Right ventricle myocardium inferior (tissue), 1 donor: ENCODE measurements at regions not wholly inside any gene's neighbourhood (a gene's known extent, or its start where the extent isn't known, plus 50 kb on each side); places are given as distances from the start of the nearest gene placed in this dataset.
"Not testable (repeated sequence)": the region's sequence is repeated elsewhere in the genome, so short reads cannot be mapped to it uniquely, and the experiment has no call there.

ENCODE experiments used
- ATAC-seq: fragments of 200-7000 bp; cut with Tn5 transposase; one replicate; pipeline ENCODE4 v1.9.1; 2020; ENCODE audit warnings: mild to moderate bottlenecking, moderate library complexity
- DNase-seq: peaks from one replicate; pipeline ENCODE4 v3.0.0; 2021; ENCODE audit errors: missing footprints
- intact Hi-C: fragments of 100-400 bp; cut with DNase I; formaldehyde crosslinking; loops from one replicate; pipeline ENCODE4 v1.11.0; 2022
- donor health status: DM: no; HTN: yes; CAD: no; lungs with severe emphysema.

DNA sequence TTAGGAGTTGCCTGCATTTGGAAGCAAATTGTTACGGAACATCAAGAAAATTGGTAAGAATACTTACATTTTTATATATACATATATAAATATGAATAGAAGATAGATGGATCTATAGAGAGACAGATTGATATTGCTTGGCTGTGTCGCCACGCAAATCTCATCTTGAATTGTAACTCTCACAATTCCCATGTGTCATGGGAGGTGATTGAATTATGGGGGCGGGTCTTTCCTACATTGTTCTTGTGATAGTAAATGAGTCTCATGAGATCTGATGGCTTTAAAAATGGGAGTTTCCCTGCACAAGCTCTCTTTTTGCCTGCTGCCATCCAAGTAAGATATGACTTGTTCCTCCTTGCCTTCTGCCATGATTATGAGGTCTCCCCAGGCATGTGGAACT is 180.8 kb upstream of the HEY2 start:
- intact Hi-C loops = no loop called here

DNA sequence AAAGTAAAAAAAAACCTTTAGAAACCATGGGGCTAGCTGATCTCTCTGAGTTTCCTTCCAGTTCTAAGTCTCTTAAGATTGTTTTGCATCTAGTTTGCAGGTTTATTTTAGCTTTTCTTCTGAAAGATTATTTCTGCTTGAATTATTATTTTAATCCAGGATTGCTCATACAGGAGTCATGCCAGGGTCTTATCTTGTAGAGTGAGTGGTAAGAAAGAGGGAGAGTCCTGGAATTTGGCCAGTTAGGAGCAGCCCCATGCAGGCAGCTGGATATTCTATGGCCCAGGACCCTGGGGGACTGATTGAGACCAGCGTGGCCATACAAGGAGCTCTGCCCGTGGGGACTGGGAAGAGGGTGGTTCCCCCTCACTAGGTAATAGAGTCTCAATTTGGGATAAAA is 178.9 kb upstream of the HEY2 start:
- ATAC-seq (no peak), DNase-seq (no peak)
- intact Hi-C loops = no loop called here

More for the DNA sequence above, 180.8 kb upstream of the HEY2 start:
- ATAC-seq (no peak), DNase-seq (no peak)

DNA sequence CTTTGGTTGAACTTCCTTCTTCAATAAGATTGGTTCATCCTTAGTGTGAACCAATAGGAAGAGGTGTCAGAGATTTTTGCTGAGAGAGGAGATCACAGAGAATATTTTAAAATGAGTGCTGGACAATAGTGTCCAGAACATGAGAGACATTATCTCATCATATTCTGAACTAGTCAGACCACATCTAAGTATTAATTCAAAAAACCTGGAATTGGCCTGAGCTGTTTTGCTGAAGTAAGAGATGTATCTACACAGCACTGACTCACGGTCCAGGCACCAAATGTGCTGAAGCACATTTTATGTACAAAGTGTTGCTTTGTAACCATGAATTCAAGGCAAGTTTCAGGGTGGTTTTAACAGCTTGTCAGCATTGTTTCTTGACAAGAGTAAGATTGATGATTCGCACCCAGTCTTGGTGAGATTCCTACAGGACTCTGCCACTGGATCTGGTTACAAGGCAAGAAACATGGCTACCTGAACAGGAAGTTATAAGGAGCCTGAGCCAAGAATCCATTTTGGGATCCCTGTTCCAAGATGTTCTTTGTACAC is 178.2 kb upstream of the HEY2 start:
- no peak for DNase-seq
- ATAC-seq = no peak
- intact Hi-C loops = no loop called here

DNA sequence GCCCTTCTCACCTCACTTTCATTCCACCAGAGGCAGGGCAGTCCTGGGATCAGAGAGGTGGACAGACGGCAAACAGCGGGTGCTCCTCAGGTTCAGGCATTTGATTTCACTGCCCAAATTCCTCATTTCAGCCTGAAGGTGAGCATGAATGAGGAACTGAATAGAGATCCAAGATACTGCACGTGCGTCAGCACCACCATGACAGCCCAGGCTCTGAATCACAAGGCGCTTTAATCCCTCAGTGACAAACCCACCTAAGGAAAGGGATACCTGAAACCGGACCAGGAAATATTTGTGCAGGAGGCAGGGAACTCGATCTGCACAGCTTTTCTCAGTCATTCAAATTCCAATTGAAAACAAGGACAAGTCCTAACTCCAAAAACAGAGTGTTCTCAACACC is 174.8 kb upstream of the HEY2 start:
- intact Hi-C loops = loop anchor here (5.0 kb wide), 1 partner anchor 32 kb away; no protein-coding TSS in a partner anchor

DNA sequence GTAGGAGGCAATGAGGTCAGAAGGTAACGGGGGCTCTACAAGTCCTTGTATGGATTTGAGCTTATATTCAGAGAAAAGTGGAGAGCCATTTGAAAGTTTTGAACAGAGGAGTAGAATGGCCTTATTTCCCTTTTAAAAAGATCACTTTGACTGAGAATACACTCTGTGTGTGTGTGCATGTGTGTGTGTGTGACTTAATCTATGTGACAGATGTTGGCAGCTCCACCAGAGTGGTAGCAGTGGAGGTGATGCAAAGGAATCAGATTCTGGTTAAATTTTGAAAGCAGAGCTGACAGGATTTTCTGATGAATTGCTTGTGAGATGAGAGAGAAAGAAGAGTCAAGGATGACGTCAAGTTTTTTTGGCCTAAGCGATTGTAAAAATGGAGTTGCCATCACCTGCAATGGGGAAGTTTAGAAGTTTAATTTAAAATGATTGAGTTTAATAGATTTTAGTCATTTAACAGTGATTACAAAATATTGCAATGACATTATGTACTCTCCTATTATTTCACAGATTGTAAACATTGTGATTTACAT is 172.2 kb upstream of the HEY2 start:
- ATAC-seq = no peak
- intact Hi-C loops = loop anchor here (5.0 kb wide), 1 partner anchor 35 kb away; no protein-coding TSS in a partner anchor
- DNase-seq = no peak

More for the DNA sequence above, 174.8 kb upstream of the HEY2 start:
- DNase-seq (no peak), ATAC-seq (no peak)

DNA sequence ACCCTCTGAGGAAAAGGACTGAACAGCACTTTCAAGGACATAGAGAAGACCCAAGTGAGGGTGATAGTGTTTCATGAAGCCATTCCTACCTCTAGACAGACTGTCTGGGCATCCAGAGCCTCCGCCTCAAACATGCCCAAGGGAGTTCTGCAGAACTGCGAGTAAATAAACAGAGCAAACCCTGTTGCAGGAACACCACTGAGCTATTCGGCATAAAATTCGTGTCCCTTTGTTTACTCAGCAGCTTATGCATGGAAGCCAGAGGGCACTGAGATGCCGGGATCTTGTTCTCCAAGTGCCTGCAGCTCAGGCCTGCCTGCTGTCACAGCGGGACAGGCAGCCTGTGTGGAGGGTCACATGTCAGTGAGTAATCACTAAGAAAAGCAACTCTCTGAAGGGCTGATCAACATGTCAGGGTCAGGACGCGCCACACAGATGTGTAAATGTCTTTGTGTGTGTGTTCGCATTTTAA is 164.9 kb upstream of the HEY2 start:
- peak; percentile 64 for DNase-seq
- peak; percentile 84 for ATAC-seq
- intact Hi-C loops = loop anchor here (2.0 kb wide), 1 partner anchor 164 kb away; the partner anchor contains the start of gene HEY2

DNA sequence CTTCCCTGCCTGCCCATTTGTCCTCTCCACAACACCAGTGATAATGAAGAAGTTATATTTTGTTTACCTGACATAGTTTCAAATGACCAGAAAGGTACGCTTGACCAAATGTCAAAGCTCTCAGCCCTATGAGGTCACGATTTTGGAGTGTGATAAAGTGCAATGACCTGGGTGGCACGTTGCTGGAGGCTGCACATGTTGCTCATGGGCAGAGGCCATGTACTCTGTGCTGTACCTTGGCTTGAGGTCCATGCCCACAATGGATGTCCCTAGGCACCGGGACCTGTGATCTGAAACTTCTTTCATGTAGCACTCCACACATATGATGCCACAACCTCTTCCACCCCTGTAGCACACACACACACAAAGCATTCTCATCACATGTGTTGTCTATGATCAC is 164.0 kb upstream of the HEY2 start:
- no peak for ATAC-seq
- DNase-seq = no peak
- intact Hi-C loops = loop anchor here (2.0 to 5.0 kb wide), 2 partner anchors 48 to 163 kb away; partner anchors contain the start of gene HEY2

DNA sequence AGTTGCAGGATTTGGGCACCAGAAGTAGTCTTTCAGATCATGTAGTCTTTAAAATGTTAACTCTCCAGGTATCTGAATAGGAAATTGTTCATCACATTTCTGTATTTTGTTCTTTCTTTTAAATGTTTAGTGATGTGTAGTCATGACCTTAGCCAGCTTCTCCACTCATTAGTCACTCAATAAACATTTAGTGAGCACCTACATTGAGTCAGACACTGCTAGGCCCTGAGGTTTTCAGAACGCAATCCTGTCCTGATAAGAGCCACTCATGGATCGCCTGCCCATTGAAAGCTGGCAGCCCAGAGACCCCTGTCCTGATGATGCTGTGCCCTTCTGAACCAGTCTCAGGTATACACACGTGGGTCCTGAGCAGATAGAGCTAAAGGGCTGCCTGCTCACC is 163.4 kb upstream of the HEY2 start:
- DNase-seq (no peak), ATAC-seq (no peak)
- intact Hi-C loops = loop anchor here (5.0 kb wide), 1 partner anchor 49 kb away; no protein-coding TSS in a partner anchor

DNA sequence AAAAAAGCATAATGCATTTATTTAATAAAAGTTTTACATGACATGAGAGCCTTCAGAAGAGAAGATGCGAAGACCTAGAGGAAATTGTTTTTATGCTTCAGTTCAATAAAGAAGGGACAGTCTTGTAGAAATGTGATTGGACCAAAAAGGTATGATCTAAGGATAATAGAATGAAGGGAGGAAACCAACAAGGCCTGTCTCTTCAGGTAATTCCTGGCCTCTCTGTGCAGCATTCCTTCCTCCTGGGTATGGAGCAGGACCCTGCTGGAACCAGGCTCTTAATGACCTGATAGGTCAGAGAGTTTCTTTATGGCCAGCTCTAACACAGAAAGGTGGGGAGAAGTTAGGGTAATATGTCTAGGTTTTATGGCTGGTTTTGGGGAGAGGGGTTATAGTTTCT is 162.8 kb upstream of the HEY2 start:
- no peak for ATAC-seq

DNA sequence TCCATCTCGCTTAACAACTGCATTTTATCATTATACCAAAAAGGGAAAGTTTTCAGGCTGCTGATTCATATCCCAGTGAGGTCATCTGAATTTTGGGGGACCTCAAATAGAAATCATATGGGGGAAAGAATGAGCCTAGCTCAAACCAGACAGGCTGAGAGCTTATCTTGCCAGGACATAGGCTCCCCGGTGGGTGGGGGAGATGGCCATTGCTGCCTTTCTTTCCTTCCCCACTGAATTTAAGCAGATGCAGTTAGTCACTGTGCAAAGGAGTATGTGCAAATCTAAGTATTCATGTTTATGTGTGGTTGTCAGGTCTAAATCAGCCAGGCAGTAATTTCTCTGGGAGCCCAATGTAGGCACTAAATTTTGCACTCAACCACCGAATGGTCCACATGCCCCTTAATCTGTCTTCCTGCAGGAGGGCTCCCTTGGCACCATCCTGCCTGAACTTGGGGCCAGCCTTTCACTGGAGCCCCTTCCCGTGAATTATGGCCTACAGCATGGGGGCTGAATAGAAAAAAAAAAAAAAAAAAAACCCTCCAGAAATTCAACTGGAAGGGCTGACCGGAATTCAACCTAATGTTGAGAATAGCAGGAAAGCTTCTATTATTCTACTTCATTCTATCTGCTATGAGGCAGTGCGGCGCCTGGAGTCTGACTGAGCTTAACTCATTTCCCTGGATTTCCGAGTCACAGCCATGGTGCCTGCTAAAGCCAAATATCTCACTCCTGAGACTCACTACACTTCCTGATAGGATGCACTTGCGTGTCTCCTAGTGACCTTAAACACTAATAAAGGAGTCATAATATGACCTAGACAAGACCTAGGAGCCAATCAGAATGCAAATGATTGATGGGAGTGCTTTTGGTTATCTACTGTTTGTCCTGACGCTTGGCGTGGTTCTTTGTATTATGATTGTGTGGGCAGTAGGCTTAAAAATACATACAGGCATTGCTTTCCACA is 161.5 kb upstream of the HEY2 start:
- intact Hi-C loops = loop anchor here (5.0 kb wide), 1 partner anchor 51 kb away; no protein-coding TSS in a partner anchor
- no peak for DNase-seq
- peak; percentile 81 for ATAC-seq

More for the DNA sequence above, 162.8 kb upstream of the HEY2 start:
- no peak for DNase-seq
- intact Hi-C loops = loop anchor here (5.0 kb wide), 1 partner anchor 49 kb away; no protein-coding TSS in a partner anchor

DNA sequence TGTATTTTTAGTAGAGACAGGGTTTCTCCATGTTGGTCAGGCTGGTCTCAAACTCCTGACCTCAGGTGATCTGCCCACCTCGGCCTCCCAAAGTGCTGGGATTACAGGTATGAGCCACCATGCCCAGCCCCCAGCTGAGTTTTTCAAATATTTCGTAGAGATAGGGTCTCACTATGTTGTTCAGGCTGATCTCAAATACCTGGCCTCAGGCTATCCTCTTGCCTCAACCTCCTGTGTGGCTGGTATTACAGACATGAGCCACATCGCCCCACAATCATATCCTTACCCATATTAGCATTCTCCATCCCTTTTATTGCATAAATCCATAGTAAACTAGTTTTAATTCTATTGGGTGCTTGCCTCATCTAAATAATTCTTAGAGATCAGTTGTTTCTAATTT is 157.6 kb upstream of the HEY2 start:
- intact Hi-C loops = loop anchor here (10.0 kb wide), 1 partner anchor 227 kb away; no protein-coding TSS in a partner anchor
- ATAC-seq, DNase-seq: not testable (repeated sequence)

DNA sequence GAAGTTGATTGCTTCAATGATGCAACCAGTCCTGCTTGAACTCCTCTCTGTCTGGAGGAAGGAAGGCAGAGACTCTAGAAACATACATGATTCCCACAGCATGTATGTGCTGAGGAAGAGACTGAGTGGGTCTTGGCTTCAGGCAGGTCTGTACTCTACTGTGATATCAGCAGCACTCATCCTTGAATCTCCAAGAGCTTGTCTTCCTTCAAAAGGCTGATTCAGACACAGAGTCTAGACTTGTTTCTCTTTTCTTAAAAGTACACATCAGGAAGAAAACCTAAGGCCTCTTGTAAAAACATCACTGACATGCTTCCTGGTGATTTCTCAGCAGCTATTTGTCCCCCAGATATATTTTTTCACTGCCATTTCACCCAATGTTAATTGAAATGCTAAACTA is 155.7 kb upstream of the HEY2 start:
- intact Hi-C loops = loop anchor here (10.0 kb wide), 1 partner anchor 229 kb away; no protein-coding TSS in a partner anchor
- ATAC-seq (no peak), DNase-seq (no peak)

DNA sequence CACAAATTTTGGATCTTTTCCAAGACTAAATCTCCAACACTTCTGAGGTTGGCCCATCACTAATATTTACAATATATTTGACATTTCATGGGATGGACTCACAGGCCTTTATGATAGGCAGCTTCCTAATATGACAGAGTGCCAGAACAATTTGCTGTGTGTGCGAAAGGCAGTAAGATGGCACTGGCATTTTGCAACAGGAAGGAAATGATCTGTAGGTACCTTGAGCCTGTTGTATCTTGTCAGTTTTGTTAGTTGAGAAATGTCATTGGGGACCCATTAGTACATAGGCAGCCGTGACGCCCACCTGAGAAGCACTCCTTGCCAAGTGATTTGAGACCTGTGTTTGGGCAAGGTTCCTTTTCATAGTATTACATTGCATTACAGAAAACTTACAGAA is 153.4 kb upstream of the HEY2 start:
- ATAC-seq (no peak), DNase-seq (no peak)
- intact Hi-C loops = loop anchor here (5.0 to 10.0 kb wide), 2 partner anchors 76 to 231 kb away; no protein-coding TSS in a partner anchor

DNA sequence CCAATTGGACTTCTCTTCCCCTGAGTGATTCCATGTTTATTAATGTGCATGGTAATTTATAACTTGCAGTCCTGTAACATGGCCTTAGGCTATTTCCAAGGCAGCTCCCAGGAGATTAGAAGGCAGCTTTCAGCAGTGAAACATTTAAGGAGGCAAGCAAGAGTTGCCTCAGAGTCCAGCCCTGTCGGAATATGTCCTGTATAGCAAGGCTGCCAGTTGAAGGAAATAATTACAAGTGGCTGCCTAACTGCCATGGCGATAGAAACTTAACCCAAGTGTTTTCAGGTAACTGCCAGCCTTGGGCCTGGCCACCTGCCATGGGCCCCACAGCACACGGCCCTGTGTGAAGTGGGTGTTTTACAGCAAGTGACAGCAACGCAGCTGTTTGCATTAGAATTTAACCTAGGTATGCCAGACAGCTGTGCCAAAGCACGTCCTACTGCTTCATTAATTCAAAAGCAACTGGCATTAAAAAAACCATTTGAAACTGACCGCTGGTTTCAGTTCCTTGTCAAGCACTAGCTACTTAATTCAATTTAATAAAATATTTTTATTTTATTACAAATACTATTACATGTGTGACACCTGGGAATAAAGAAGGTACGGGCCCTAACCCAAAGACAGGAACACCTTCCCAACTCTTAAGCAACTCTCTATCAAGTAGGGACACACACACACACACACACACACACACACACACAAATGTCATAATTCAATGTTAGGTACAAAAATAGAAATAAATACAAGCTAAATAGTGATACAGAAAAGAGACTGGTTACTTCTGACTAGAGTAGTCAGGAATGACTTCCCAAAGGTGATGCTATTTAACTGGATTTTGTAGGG is 151.8 kb upstream of the HEY2 start:
- intact Hi-C loops = loop anchor here (5.0 to 10.0 kb wide), 2 partner anchors 75 to 233 kb away; no protein-coding TSS in a partner anchor
- DNase-seq (no peak), ATAC-seq (peak; percentile 89)

DNA sequence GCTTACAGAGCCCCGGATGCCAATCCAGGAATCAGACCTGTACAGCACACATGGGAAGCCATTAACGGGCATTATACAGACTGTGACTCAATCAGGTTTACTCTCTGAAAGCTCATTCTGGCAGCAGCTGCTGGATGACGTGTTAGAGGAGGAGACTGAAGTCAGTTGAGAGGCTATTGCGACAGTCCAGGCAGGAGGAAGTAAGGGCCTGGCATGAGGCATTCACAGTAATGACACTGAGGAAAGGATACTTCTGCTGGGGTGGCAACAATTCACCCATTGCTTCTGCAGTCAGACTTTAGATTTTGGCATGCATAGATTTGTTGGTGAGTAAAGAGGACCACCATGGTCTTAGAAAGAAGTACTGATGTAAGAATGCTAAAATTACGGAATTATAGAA is 151.0 kb upstream of the HEY2 start:
- peak; percentile 73 for DNase-seq
- intact Hi-C loops = loop anchor here (5.0 to 10.0 kb wide), 2 partner anchors 74 to 234 kb away; no protein-coding TSS in a partner anchor
- ATAC-seq = peak; percentile 77

DNA sequence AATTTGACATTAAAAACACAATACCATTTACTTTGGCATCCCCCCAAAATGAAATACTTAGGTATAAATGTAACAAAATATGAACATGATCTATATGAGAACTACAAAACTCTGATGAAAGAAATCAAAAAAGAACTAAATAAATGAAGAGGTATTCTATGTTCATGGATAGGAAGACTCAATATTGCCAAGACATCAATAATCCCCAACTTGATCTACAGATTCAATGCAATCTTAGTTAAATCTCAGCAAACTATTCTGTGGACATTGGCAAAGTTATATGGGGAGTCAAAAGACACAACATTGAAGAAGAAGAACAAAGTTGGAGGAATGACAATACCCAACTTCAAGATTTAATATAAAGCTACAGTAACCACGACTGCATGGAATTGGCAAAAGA is 145.2 kb upstream of the HEY2 start:
- ATAC-seq = no peak
- no peak for DNase-seq
- intact Hi-C loops = no loop called here

DNA sequence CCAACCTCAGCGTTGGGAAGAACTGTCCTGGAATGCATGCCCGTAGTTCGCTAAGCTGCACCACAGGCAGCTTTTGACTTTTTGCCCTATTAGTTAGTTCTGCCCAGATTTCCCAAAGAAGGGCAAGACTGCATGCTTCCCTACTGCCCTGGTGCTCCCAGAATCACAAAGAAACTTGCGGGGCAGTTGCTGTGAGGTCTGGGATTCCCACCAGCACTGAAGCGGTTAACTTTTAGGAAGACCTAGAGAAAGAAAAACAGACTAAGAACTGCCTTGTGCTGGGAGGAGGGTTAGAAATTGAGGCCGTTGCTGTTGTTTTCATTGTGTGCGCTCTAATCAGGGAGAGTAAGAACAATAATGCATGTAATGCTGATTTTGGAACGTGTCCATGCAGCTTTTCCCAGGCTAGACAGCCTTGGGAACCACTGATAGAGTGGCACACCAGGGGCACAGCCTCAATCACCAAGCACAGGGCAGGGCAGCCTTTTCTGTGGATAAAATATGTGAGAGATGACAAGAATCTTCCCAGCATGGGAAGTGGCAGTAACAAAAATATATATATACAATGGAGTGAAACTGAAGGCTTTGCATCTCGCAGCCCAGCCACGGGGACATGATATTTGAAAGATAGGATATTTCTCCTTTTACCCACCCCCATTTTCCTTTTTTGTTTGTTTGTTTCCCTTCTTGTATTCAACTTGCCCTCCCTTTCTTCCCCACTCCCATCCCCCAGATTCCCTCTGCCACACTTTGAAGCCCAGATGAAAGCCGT is 137.7 kb upstream of the HEY2 start:
- intact Hi-C loops = no loop called here
- no peak for DNase-seq
- ATAC-seq = peak; percentile 70
